GM21360 (cell line): ENCODE measurements at regions not wholly inside any gene's neighbourhood (a gene's known extent, or its start where the extent isn't known, plus 50 kb on each side); places are given as distances from the start of the nearest gene placed in this dataset.
"Not testable (repeated sequence)": the region's sequence is repeated elsewhere in the genome, so short reads cannot be mapped to it uniquely, and the experiment has no call there.

Experiments used
- ATAC-seq: cut with Tn5 transposase; IDR thresholded peaks from one replicate; pipeline ENCODE4 v1.9.1; 2021; ENCODE audit warnings: mild to moderate bottlenecking, moderate library complexity; ENCODE audit not compliant: unreplicated experiment

- no peak for ATAC-seq
Observed at GRCh38 chr3:84666468-84666867, 292.3 kb upstream of the CADM2 start.

GRCh38 chr3:84679211-84679610, 279.6 kb upstream of the CADM2 start:
- ATAC-seq, result no peak

GRCh38 chr3:84680700-84681099, 278.1 kb upstream of the CADM2 start:
- ATAC-seq, result no peak

GRCh38 chr3:84683493-84683892, 275.3 kb upstream of the CADM2 start:
- no peak for ATAC-seq

DNA sequence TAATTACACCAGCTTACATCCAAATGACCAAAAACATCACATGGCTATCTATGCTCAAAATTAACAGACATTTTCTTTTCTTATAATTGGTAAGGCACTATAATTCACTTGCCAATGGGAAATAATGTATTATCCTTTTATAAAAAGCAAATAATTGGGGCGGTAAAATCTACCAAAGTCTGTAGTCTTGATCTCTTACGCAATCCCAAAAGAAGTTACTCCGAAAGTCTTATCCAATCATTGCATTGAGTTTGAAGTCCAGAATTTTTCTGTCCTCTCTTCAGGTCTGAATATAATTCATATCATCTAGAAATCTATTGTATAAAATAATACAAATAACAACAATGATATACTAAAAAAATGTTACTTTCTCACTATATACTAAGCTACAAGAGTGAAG, 273.3 kb upstream of the CADM2 start:
- no peak for ATAC-seq

GRCh38 chr3:84692261-84692660, 266.5 kb upstream of the CADM2 start:
- ATAC-seq, result no peak

DNA sequence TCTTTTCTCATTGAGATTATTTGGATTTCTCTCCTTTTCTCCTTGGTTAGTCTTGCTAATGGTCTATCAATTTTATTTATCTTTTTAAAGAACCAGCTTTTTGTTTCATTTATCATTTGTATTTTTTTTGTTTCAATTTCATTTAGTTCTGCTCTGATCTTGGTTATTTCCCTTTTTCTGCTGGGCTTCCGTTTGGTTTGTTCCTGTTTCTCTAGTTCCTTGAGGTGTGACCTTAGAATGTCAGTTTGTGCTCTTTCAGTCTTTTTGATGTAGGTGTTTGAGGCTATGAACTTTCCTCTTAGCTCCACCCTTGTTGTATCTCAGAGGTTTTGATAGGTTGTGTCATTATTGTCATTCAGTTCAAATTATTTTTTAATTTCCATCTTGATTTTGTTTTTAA, 248.5 kb upstream of the CADM2 start:
- not testable (repeated sequence) for ATAC-seq

- no peak for ATAC-seq
Observed at GRCh38 chr3:84717894-84718293, 240.9 kb upstream of the CADM2 start.

GRCh38 chr3:84724877-84725276, 233.9 kb upstream of the CADM2 start:
- ATAC-seq, result no peak

DNA sequence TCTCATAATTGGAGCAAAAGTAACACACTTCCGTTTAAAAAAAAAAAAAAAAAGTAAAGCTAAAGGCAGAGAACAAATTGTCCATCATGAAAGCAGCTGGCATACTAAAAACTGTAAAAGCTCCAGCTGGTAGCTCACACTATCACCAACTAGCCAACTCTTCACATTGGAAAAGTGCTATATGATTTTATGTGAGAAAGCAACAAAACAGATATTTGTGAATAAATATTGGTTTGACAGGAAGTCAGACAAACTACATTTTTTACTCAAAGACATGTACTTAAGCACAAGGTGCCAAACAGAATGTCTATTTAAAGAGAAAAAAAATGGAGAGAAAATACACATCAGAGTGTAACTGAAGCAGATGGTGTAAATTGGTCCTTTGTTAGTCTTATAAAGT, 231.2 kb upstream of the CADM2 start:
- no peak for ATAC-seq

DNA sequence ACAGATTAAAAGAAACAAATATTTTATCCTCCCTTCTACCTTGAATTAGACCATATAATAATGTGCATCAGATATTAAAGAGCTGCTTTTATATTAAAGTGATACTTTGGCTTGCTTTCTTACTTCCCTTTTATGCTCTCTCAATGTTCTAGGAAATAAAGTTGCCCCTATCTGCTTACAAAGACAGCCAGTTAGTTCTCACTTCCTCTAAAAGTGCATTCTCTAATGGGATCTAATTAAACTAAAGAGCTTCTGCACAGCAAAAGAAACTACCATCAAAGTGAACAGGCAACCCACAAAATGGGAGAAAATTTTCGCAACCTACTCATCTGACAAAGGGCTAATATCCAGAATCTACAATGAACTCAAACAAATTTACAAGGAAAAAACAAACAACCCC, 224.1 kb upstream of the CADM2 start:
- not testable (repeated sequence) for ATAC-seq

DNA sequence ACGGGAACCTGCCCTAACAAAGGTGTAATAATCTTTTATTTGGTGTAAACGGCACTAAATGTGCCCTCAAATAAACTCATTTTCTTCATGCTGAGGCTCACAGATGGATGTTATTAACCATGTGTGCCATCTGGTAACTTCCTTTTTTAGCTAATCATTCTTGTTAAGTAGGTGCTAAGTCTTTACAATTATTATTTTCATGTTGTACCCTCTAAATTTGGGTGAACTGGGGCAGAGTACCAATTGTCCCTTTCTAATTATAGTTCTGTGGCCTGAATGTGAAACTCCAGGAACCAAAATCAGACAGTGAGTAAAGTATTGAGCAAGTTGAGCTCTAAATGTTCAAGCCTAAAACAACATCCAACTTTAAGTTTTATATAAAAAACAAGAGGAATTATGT, 220.7 kb upstream of the CADM2 start:
- no peak for ATAC-seq

GRCh38 chr3:84742915-84743425, 215.8 kb upstream of the CADM2 start:
- ATAC-seq, result no peak

- ATAC-seq, result no peak
Observed at GRCh38 chr3:84744130-84744529, 214.7 kb upstream of the CADM2 start.

GRCh38 chr3:84755860-84756259, 202.9 kb upstream of the CADM2 start:
- ATAC-seq, result no peak

DNA sequence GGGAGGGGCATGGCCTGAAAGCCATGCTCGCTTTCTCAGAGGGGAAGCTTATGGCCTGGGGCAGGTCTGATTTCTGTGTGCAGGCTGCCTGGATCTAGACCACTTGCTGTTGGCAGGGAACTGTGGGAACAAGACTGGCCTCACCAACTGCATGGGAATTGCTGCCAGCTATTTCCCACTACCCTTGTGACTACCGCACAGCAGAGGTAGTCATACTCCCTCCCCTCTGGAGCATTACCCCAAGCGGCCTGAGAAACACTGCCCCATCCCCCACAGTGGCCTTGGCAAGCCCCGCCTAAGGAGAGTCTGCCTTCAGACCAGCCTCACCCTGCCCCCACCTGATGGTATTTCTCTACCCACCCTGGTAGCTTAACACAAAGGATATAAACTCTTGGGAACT, 199.4 kb upstream of the CADM2 start:
- ATAC-seq, result no peak

GRCh38 chr3:84772841-84773240, 185.9 kb upstream of the CADM2 start:
- ATAC-seq, result no peak

DNA sequence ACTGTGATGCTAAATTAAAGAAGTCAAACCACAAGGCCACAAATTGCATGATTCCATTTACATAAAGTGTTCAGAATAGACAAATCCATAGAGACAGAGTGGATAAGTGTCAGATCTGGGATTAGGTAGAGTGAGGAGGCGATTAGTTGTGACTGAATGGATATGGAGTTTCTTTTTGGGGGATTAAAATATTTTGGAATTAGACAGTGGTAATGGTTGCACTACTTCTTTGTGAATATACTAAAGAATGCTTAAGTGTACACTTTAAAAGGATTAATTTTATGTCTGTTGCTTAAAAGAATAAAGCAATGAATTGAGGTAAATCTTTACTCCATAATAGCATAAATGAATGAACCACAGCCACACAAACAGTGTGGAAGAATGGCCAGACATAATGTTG, 175.5 kb upstream of the CADM2 start:
- ATAC-seq, result no peak

DNA sequence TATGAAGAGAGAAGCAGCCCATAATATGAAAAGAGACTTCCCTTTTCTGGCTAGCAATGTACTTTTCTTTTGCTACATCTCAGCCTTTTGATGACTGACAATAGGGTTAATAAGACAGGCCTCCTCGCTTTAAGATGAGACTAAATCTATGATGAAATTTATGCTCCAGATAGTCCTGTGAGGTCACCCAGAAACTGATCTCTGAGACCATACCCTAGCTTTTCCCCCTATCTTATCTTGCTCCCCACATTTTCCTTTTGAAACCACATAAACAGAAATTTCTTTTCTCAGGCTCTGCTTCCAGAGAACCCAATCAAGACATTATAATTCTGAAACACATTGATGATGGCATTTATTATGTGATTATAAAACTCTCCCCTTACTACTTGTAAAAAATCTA, 168.8 kb upstream of the CADM2 start:
- no peak for ATAC-seq

DNA sequence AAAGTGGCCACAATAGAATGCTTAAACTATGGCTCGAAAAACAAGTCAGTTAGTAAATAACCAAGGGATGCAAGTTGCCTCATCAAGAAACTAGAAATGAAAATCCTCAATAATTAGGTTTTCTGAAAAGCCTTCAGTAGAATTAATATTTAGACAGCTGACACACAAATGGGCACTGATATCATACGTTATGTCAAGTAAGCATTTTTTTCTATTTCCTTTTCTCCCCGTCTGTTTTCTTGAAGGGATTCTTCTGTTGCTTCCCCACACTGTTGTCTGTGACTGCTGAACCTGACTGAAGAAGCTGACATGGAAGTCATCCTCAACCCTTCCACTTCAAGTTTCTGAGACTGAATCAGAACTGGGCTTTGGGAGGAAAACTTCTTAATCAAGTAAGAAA, 151.8 kb upstream of the CADM2 start:
- ATAC-seq, result no peak

GRCh38 chr3:84820126-84820525, 138.7 kb upstream of the CADM2 start:
- ATAC-seq, result no peak

DNA sequence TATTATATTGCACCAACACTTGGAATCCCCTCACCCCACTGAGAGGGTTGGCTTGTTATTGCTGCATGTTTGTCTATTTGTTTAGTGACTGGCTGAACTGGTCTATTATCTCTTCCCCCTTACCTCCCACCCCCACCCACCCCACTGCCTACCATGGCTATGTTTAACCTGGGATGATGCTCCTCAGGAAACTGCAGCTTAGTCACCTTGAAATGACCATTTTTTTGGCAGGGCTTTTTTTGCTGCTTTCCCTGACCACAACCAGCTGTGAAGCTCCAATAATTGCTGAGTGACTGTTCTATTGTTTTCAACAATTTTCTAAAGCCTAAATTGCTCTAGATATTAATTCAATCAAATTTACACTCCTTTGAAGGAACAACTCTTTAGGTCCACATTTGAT, 137.9 kb upstream of the CADM2 start:
- no peak for ATAC-seq

GRCh38 chr3:84825817-84826216, 133.0 kb upstream of the CADM2 start:
- ATAC-seq, result no peak

DNA sequence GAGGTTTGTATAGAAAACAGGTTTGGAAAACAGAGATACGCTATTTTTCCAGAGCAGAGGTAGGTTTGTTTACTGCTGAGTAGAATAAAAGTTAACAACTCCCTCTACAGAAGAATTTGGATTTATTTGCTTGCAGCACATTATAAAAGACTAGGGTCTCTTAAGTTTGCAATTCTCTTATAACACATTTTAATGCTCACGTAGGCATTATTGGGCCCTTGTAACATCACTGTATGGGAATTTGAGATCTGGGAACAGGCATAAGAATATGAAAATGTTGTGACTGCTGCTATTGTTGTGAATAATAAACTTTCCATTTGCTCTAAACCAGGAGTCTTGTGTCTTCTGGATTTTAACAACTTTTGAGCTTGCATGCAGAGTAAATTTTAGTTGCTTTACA, 128.3 kb upstream of the CADM2 start:
- no peak for ATAC-seq
